WTC11 (cell line): ENCODE measurements at regions not wholly inside any gene's neighbourhood (a gene's known extent, or its start where the extent isn't known, plus 50 kb on each side); places are given as distances from the start of the nearest gene placed in this dataset.

Experiments used
- ATAC-seq: fragments of 200-7000 bp; cut with Tn5 transposase; 2 replicates; pipeline ENCODE4 v1.10.0; 2021; ENCODE audit warnings: mild to moderate bottlenecking, moderate library complexity
- CTCF ChIA-PET: fragments of 300-600 bp; sonication (Branson Sonifier 250); formaldehyde crosslinking; loops from one replicate; lab custom pipeline; 2021; ENCODE audit warnings: antibody characterized with exemption; lab: Charles Lee
- POLR2A ChIA-PET: fragments of 350-600 bp; sonication (Branson Sonifier 250); formaldehyde crosslinking; loops from one replicate; lab custom pipeline; 2021; ENCODE audit warnings: antibody characterized with exemption; lab: Charles Lee
- DNase-seq: peaks from one replicate; pipeline ENCODE4 v3.0.0; 2021; ENCODE audit warnings: low spot score
- H3K27ac Mint-ChIP-seq: 2 replicates; pipeline ENCODE4 v1.8.0; 2021; ENCODE audit warnings: mixed read lengths
- H3K27me3 Mint-ChIP-seq: 2 replicates; pipeline ENCODE4 v1.8.0; 2021; ENCODE audit warnings: low read depth, mild to moderate bottlenecking, moderate library complexity, mixed read lengths
- H3K36me3 Mint-ChIP-seq: 2 replicates; pipeline ENCODE4 v1.8.0; 2021; ENCODE audit warnings: mixed read lengths
- H3K4me1 Mint-ChIP-seq: 2 replicates; pipeline ENCODE4 v1.8.0; 2022; ENCODE audit warnings: mixed read lengths
- H3K4me3 Mint-ChIP-seq: 2 replicates; pipeline ENCODE4 v1.8.0; 2021; ENCODE audit warnings: mild to moderate bottlenecking, moderate library complexity, mixed read lengths
- H3K9me3 Mint-ChIP-seq: 2 replicates; pipeline ENCODE4 v1.8.0; 2021; ENCODE audit warnings: mixed read lengths
- ARID4B ChIP-seq: sonication (generic); formaldehyde crosslinking; IDR thresholded peaks from 2 replicates; pipeline ENCODE4 v1.8.0; 2023; ENCODE audit warnings: missing genetic modification reagents, mild to moderate bottlenecking, borderline replicate concordance
- CREB1 ChIP-seq: sonication (generic); formaldehyde crosslinking; IDR thresholded peaks from 2 replicates; pipeline ENCODE4 v1.8.0; 2023; ENCODE audit warnings: mild to moderate bottlenecking, missing genetic modification reagents
- CTCF ChIP-seq: fragments of 200-600 bp; IDR thresholded peaks from 2 replicates; pipeline ENCODE4 v1.8.0; 2022; ENCODE audit warnings: antibody characterized with exemption
- ERG ChIP-seq: fragments of 250-450 bp; sonication (Bioruptor Pico); IDR thresholded peaks from 2 replicates; pipeline ENCODE4 v1.8.0; 2021; ENCODE audit warnings: mild to moderate bottlenecking
- FOXK1 ChIP-seq: sonication (generic); formaldehyde crosslinking; IDR thresholded peaks from 2 replicates; pipeline ENCODE4 v1.8.0; 2022; ENCODE audit warnings: mild to moderate bottlenecking, moderate library complexity, missing genetic modification reagents
- FOXP1 ChIP-seq: sonication (generic); formaldehyde crosslinking; IDR thresholded peaks from 2 replicates; pipeline ENCODE4 v1.8.0; 2022; ENCODE audit warnings: missing genetic modification reagents, mild to moderate bottlenecking, moderate library complexity, borderline replicate concordance
- GABPB1 ChIP-seq: sonication (generic); formaldehyde crosslinking; IDR thresholded peaks from 2 replicates; pipeline ENCODE4 v1.8.1; 2023; ENCODE audit warnings: mild to moderate bottlenecking, missing genetic modification reagents
- GTF2I ChIP-seq: fragments of 250-450 bp; sonication (Bioruptor Pico); conservative IDR thresholded peaks from 2 replicates; pipeline ENCODE4 v1.4.0; 2021; ENCODE audit warnings: mild to moderate bottlenecking
- MXD4 ChIP-seq: fragments of 250-450 bp; sonication (Bioruptor Pico); IDR thresholded peaks from 2 replicates; pipeline ENCODE4 v1.8.0; 2021; ENCODE audit warnings: mild to moderate bottlenecking, moderate library complexity, borderline replicate concordance
- NFATC4 ChIP-seq: fragments of 250-450 bp; sonication (Bioruptor Pico); IDR thresholded peaks from 2 replicates; pipeline ENCODE4 v1.9.0; 2021; ENCODE audit warnings: mild to moderate bottlenecking
- NFE2L1 ChIP-seq: sonication (generic); formaldehyde crosslinking; IDR thresholded peaks from 2 replicates; pipeline ENCODE4 v1.8.1; 2023; ENCODE audit warnings: missing genetic modification reagents
- OVOL2 ChIP-seq: fragments of 250-450 bp; sonication (Bioruptor Pico); IDR thresholded peaks from 2 replicates; pipeline ENCODE4 v1.9.0; 2021; ENCODE audit warnings: mild to moderate bottlenecking, borderline replicate concordance
- RELA ChIP-seq: sonication (generic); formaldehyde crosslinking; IDR thresholded peaks from 2 replicates; pipeline ENCODE4 v1.8.1; 2022; ENCODE audit warnings: missing genetic modification reagents, mild to moderate bottlenecking, borderline replicate concordance
- SP1 ChIP-seq: sonication (generic); formaldehyde crosslinking; conservative IDR thresholded peaks from 2 replicates; pipeline ENCODE4 v1.8.1; 2022; ENCODE audit warnings: missing genetic modification reagents
- TEAD4 ChIP-seq: sonication (generic); formaldehyde crosslinking; IDR thresholded peaks from 2 replicates; pipeline ENCODE4 v1.8.0; 2022; ENCODE audit warnings: mild to moderate bottlenecking, missing genetic modification reagents
- ZNF263 ChIP-seq: sonication (generic); formaldehyde crosslinking; IDR thresholded peaks from 2 replicates; pipeline ENCODE4 v1.8.1; 2022; ENCODE audit warnings: low read depth, mild to moderate bottlenecking, moderate library complexity, missing genetic modification reagents
- ZSCAN18 ChIP-seq: fragments of 250-450 bp; sonication (Bioruptor Pico); IDR thresholded peaks from 2 replicates; pipeline ENCODE4 v2.1.2; 2022; ENCODE audit warnings: mild to moderate bottlenecking, moderate library complexity
- TF ChIP-seq, protein P1 (sequence below): sonication (generic); formaldehyde crosslinking; IDR thresholded peaks from 2 replicates; pipeline ENCODE4 v1.8.1; 2023; ENCODE audit warnings: mild to moderate bottlenecking, missing genetic modification reagents
- TF ChIP-seq, protein P2 (sequence below): sonication (generic); formaldehyde crosslinking; IDR thresholded peaks from 2 replicates; pipeline ENCODE4 v1.8.1; 2022; ENCODE audit warnings: low read depth, missing genetic modification reagents, borderline replicate concordance
- TF ChIP-seq, protein P3 (sequence below): sonication (generic); formaldehyde crosslinking; conservative IDR thresholded peaks from 2 replicates; pipeline ENCODE4 v1.8.1; 2023; ENCODE audit warnings: mild to moderate bottlenecking, low read depth, missing genetic modification reagents, moderate library complexity

DNA sequence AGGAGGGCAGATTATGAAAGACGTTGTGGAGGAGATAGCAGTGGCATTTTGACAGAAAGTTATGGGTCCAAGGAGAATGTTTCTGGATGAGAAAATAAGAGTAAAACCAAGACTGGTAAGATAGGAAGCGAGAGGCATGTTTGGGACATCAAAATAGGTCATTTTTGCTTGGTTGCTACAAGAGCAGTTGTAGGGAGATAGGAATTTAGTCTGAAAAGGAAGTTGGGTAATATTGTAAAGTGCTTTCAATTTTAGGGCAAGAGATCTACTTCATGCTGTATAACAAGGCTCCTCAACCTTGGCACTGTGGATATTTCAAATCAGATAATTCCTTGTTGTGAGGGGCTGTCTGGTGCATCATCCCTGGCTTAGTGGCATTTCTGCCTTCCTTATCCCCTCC, 118.0 kb upstream of the DPH6 start:
- no peaks in the 10 kb centered on the region for H3K27me3 Mint-ChIP-seq
- ChIA-PET POLR2A (no interaction called here), CTCF (no interaction called here)
- TF ChIP-seq GABPB1 (CRISPR knock-in tag) = no peak
- TF ChIP-seq, protein P1, sequence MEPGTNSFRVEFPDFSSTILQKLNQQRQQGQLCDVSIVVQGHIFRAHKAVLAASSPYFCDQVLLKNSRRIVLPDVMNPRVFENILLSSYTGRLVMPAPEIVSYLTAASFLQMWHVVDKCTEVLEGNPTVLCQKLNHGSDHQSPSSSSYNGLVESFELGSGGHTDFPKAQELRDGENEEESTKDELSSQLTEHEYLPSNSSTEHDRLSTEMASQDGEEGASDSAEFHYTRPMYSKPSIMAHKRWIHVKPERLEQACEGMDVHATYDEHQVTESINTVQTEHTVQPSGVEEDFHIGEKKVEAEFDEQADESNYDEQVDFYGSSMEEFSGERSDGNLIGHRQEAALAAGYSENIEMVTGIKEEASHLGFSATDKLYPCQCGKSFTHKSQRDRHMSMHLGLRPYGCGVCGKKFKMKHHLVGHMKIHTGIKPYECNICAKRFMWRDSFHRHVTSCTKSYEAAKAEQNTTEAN (CRISPR knock-in tag) = no peak
- no peak for TF ChIP-seq ZNF263 (CRISPR knock-in tag)
- no peak for TF ChIP-seq RELA (CRISPR knock-in tag)
- no peak for TF ChIP-seq CREB1 (CRISPR knock-in tag)
- TF ChIP-seq, protein P2, sequence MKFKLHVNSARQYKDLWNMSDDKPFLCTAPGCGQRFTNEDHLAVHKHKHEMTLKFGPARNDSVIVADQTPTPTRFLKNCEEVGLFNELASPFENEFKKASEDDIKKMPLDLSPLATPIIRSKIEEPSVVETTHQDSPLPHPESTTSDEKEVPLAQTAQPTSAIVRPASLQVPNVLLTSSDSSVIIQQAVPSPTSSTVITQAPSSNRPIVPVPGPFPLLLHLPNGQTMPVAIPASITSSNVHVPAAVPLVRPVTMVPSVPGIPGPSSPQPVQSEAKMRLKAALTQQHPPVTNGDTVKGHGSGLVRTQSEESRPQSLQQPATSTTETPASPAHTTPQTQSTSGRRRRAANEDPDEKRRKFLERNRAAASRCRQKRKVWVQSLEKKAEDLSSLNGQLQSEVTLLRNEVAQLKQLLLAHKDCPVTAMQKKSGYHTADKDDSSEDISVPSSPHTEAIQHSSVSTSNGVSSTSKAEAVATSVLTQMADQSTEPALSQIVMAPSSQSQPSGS (CRISPR knock-in tag) = no peak
- TF ChIP-seq ERG (CRISPR knock-in tag) = no peak
- no peak for TF ChIP-seq FOXP1 (CRISPR knock-in tag)
- no peak for TF ChIP-seq CTCF
- TF ChIP-seq TEAD4 = no peak
- TF ChIP-seq FOXK1 (CRISPR knock-in tag) = no peak
- TF ChIP-seq GTF2I (CRISPR knock-in tag) = no peak
- TF ChIP-seq ZSCAN18 (CRISPR knock-in tag) = no peak
- no peak for TF ChIP-seq ARID4B (CRISPR knock-in tag)
- no peak for TF ChIP-seq NFATC4
- TF ChIP-seq MXD4 (CRISPR knock-in tag) = no peak
- no peak for TF ChIP-seq SP1 (CRISPR knock-in tag)
- TF ChIP-seq OVOL2 (CRISPR knock-in tag) = no peak
- TF ChIP-seq NFE2L1 (CRISPR knock-in tag) = no peak
- TF ChIP-seq, protein P3, sequence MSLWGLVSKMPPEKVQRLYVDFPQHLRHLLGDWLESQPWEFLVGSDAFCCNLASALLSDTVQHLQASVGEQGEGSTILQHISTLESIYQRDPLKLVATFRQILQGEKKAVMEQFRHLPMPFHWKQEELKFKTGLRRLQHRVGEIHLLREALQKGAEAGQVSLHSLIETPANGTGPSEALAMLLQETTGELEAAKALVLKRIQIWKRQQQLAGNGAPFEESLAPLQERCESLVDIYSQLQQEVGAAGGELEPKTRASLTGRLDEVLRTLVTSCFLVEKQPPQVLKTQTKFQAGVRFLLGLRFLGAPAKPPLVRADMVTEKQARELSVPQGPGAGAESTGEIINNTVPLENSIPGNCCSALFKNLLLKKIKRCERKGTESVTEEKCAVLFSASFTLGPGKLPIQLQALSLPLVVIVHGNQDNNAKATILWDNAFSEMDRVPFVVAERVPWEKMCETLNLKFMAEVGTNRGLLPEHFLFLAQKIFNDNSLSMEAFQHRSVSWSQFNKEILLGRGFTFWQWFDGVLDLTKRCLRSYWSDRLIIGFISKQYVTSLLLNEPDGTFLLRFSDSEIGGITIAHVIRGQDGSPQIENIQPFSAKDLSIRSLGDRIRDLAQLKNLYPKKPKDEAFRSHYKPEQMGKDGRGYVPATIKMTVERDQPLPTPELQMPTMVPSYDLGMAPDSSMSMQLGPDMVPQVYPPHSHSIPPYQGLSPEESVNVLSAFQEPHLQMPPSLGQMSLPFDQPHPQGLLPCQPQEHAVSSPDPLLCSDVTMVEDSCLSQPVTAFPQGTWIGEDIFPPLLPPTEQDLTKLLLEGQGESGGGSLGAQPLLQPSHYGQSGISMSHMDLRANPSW (CRISPR knock-in tag) = no peak
- no peak overlapping the region for H3K4me3 Mint-ChIP-seq
- H3K9me3 Mint-ChIP-seq = peaks cover 3% of the 10 kb centered on the region; the same call in 1 of the 2 replicates
- H3K4me1 Mint-ChIP-seq = peaks cover 11% of the 10 kb centered on the region
- H3K27ac Mint-ChIP-seq = no peak overlapping the region
- DNase-seq (no peak), ATAC-seq (no peak)
- no peaks in the 10 kb centered on the region for H3K36me3 Mint-ChIP-seq
